Kidney (tissue), 13 donors: ENCODE measurements at regions not wholly inside any gene's neighbourhood (a gene's known extent, or its start where the extent isn't known, plus 50 kb on each side); places are given as distances from the start of the nearest gene placed in this dataset.

Source experiments
- DNase-seq, 5 donors: peaks; one replicate each; pipeline ENCODE4 v3.0.0-alpha.2; 2013 to 2020
- FAIRE-seq: peaks from 2 replicates; lab custom pipeline; 2012; peaks lifted over from hg19 to GRCh38; lab: Jason Lieb, UNC
- H3K27ac ChIP-seq, 2 donors: one replicate each; pipeline ENCODE4 v1.7.0; 2013; ENCODE audit warnings: low read depth in 2 of 2, low read length in 2 of 2, inconsistent platforms in 1 of 2
- H3K27me3 ChIP-seq: one replicate; pipeline ENCODE4 v1.7.1; 2013; ENCODE audit warnings: low read length, inconsistent platforms; ENCODE audit not compliant: control insufficient read depth, insufficient read depth
- H3K36me3 ChIP-seq, 3 donors: one replicate each; pipeline versions ENCODE4 v1.7.0 to v1.7.1; 2013; ENCODE audit warnings: low read length in 3 of 3, control low read depth in 1 of 3, inconsistent platforms in 1 of 3; ENCODE audit not compliant: insufficient read depth in 3 of 3, control insufficient read depth in 2 of 3
- H3K4me1 ChIP-seq, 3 donors: one replicate each; pipeline versions ENCODE4 v1.7.0 to v1.7.1; 2013; ENCODE audit warnings: low read length in 3 of 3, inconsistent platforms in 1 of 3, low read depth in 1 of 3; ENCODE audit not compliant: control insufficient read depth in 2 of 3, insufficient read depth in 2 of 3
- H3K4me3 ChIP-seq, 3 donors: one replicate each; pipeline versions ENCODE4 v1.7.0 to v1.8.1; 2013; ENCODE audit warnings: low read length in 3 of 3, control low read depth in 1 of 3, inconsistent platforms in 1 of 3
- H3K9ac ChIP-seq, 3 donors: one replicate each; pipeline versions ENCODE4 v1.7.0 to v1.7.1; 2013; ENCODE audit warnings: low read length in 3 of 3, control low read depth in 1 of 3, inconsistent platforms in 1 of 3
- H3K9me3 ChIP-seq, 3 donors: one replicate each; pipeline versions ENCODE4 v1.7.0 to v1.7.1; 2013; ENCODE audit warnings: low read length in 3 of 3, control low read depth in 1 of 3, inconsistent platforms in 1 of 3; ENCODE audit not compliant: control insufficient read depth in 2 of 3, insufficient read depth in 1 of 3
- CTCF ChIP-seq: IDR thresholded peaks from 3 replicates; pipeline ENCODE4 v1.5.1; 2012; ENCODE audit warnings: mild to moderate bottlenecking, moderate library complexity, borderline replicate concordance; ENCODE audit not compliant: insufficient read depth; ENCODE audit errors: extremely low read depth
- intact Hi-C: fragments of 100-400 bp; cut with DNase I; formaldehyde crosslinking; loops from one replicate; pipeline ENCODE4 v1.11.1; 2022
- donor health status: control.
- donor health status: control.
- donor health status: control.
- donor health status: control.
- donor health status: control.
- donor health status: DM: yes; HTN: yes; CAD: no.
- donor health status: Normal renal cell carcinoma (clear cell type).

- intact Hi-C loops, result no loop called here
- no peaks in the 10 kb centered on the region for H3K36me3 ChIP-seq
- no peak overlapping the region for H3K27ac ChIP-seq
- H3K9me3 ChIP-seq, result no peaks in the 10 kb centered on the region
- no peak overlapping the region for H3K9ac ChIP-seq
- no peak for TF ChIP-seq CTCF
- DNase-seq (no peak), FAIRE-seq (no peak)
- H3K27me3 ChIP-seq, result no peaks in the 10 kb centered on the region
- no peak overlapping the region for H3K4me3 ChIP-seq
- no peaks in the 10 kb centered on the region for H3K4me1 ChIP-seq
Measured at GRCh38 chr16:47956916-47957315, 198.9 kb downstream of the ABCC12 start.

- Histone ChIP-seq H3K27me3 (no peaks in the 10 kb centered on the region), H3K4me3 (no peak overlapping the region), H3K36me3 (no peaks in the 10 kb centered on the region), H3K9me3 (no peaks in the 10 kb centered on the region), H3K9ac (no peak overlapping the region), H3K4me1 (no peaks in the 10 kb centered on the region), H3K27ac (no peak overlapping the region)
- intact Hi-C loops, result no loop called here
- no peak for TF ChIP-seq CTCF
- no peak for FAIRE-seq
- no peak for DNase-seq
Measured at GRCh38 chr16:47949714-47950113, 206.1 kb downstream of the ABCC12 start.

GRCh38 chr16:47949276-47949675 is 206.5 kb downstream of the ABCC12 start:
- Histone ChIP-seq H3K4me3 (no peak overlapping the region), H3K36me3 (no peaks in the 10 kb centered on the region), H3K9ac (no peak overlapping the region), H3K27me3 (no peaks in the 10 kb centered on the region), H3K4me1 (no peaks in the 10 kb centered on the region), H3K9me3 (no peaks in the 10 kb centered on the region), H3K27ac (no peak overlapping the region)
- intact Hi-C loops, result no loop called here
- FAIRE-seq, result no peak
- DNase-seq, result no peak
- TF ChIP-seq CTCF, result no peak

- H3K36me3 ChIP-seq, result no peaks in the 10 kb centered on the region
- intact Hi-C loops, result no loop called here
- TF ChIP-seq CTCF, result no peak
- H3K27ac ChIP-seq, result no peak overlapping the region
- no peaks in the 10 kb centered on the region for H3K27me3 ChIP-seq
- H3K9ac ChIP-seq, result no peak overlapping the region
- H3K4me3 ChIP-seq, result no peak overlapping the region
- DNase-seq (peak in 2 of 5 donors; percentile 1 to 7), FAIRE-seq (no peak)
- H3K9me3 ChIP-seq, result no peaks in the 10 kb centered on the region
- no peaks in the 10 kb centered on the region for H3K4me1 ChIP-seq
Measured at GRCh38 chr16:47947723-47948122, 208.1 kb downstream of the ABCC12 start.
